ENCODE measurements at regions not wholly inside any gene's neighbourhood (a gene's known extent, or its start where the extent isn't known, plus 50 kb on each side); places are given as distances from the start of the nearest gene placed in this dataset.

DNA sequence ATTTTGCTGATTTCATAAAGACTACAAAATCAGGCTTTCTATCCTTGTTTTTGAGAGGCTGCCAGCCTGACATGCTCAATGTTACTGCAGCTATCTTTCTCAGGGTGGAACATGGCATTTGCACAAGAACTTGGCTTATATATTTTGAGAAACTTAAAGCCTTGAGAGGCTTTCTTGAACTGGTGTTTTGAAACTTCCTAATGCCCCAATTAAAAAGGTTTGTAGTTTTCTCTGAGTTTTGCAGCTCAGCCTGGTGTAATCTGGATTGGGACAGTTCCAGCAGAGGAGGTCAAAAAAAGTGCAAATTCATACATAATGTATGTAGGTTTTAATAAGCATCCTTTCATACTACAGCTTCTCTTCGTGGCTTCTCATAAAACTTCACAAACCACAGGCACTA lies 223.4 kb downstream of the FAM76B start:
- no peak overlapping the region for H3K4me3 ChIP-seq (ENCODE audit: low read depth, low read length)
- no peak for DNase-seq (ENCODE audit: low read depth)
- TF ChIP-seq CTCF (IDR thresholded peaks at IDR 0.05; ENCODE audit: low read depth, low read length, missing control alignments), result no peak
- in situ Hi-C loops (cut with HindIII; ENCODE audit: low sequenced_read_pairs), result no loop called here

DNA sequence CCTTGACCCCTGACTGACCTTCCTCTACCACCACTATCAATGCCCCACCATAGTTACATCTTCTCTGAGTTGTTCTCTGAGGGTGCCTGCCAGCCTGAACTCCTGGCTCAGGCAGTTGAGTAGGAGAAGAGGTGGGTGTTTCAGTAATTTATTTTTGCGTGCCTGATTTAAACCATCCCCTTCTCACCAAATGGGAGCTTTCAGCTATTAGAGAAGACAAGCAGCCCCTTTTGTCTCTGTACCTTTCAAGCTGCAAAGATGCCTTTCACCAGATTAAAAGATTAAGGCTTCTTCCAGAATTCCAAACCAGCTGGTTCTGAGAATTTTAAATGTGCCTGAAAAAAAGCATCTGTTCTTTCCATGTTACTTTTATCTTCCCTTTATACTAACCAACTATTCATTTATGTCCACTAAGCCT lies 223.8 kb downstream of the FAM76B start:
- TF ChIP-seq CTCF (IDR thresholded peaks at IDR 0.05; ENCODE audit: low read depth, low read length, missing control alignments), result no peak
- DNase-seq (ENCODE audit: low read depth), result no peak
- in situ Hi-C loops (cut with HindIII; ENCODE audit: low sequenced_read_pairs), result no loop called here
- H3K4me3 ChIP-seq (ENCODE audit: low read depth, low read length), result no peak overlapping the region

DNA sequence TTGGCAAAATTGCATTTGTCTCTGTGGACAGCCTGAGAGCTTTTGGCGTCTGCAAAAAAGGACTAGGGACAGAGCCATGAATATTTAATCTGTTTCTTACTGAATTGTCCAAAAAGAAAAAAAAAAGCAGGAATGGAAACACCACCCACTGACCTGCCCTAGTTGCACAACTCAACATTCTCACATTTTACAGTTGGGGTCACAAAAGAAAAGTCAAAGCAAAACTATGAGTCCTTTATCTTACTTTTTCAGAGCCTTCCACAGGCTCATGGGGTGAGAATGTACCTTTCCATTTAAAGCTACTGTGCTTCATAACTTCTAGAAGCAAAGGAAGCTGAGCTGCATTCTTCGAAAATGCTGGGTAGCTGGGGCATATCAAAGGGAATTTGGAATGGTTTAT lies 225.7 kb downstream of the FAM76B start:
- H3K4me3 ChIP-seq (ENCODE audit: low read depth, low read length), result no peak overlapping the region
- DNase-seq (ENCODE audit: low read depth), result no peak
- in situ Hi-C loops (cut with HindIII; ENCODE audit: low sequenced_read_pairs), result no loop called here
- no peak for TF ChIP-seq CTCF (IDR thresholded peaks at IDR 0.05; ENCODE audit: low read depth, low read length, missing control alignments)

DNA sequence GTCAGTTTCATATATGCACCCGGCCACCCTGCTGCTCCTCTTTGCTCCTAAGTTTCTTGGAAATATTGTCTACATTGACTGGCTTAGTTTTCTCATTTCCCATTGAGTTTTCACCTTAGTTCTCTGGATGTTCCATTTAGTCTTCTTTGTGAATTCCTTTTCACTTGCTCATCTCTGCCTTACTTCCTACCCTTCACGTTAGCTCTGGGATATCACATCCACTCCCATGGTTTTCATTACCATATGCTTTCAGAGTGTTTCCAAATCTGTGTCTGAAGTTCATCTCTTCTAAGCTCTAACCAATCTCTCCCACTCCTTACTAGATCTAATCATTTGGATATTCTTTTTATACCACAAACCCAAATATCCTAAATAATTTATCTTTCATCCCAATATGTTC lies 226.4 kb downstream of the FAM76B start:
- in situ Hi-C loops (cut with HindIII; ENCODE audit: low sequenced_read_pairs), result no loop called here
- H3K4me3 ChIP-seq (ENCODE audit: low read depth, low read length), result no peak overlapping the region
- TF ChIP-seq CTCF (IDR thresholded peaks at IDR 0.05; ENCODE audit: low read depth, low read length, missing control alignments), result no peak
- DNase-seq (ENCODE audit: low read depth), result no peak

- TF ChIP-seq CTCF (IDR thresholded peaks at IDR 0.05; ENCODE audit: low read depth, low read length, missing control alignments), result no peak
These were observed 227.2 kb downstream of the FAM76B start for GRCh38 chr11:95562196-95562921.

GRCh38 chr11:95559899-95560298 lies 229.7 kb downstream of the FAM76B start:
- TF ChIP-seq CTCF (IDR thresholded peaks at IDR 0.05; ENCODE audit: low read depth, low read length, missing control alignments), result no peak
- no peak overlapping the region for H3K4me3 ChIP-seq (ENCODE audit: low read depth, low read length)
- no peak for DNase-seq (ENCODE audit: low read depth)
- in situ Hi-C loops (cut with HindIII; ENCODE audit: low sequenced_read_pairs), result no loop called here

More at GRCh38 chr11:95562196-95562921, 227.2 kb downstream of the FAM76B start:
- no peak for DNase-seq (ENCODE audit: low read depth)
- in situ Hi-C loops (cut with HindIII; ENCODE audit: low sequenced_read_pairs), result no loop called here
- no peak overlapping the region for H3K4me3 ChIP-seq (ENCODE audit: low read depth, low read length)
